Activated T-helper 17 cell treated with anti-CD3 and anti-CD28 coated beads, Interleukin-2, amount 50 U/mL, for 72 hours (primary cell): ENCODE measurements at regions not wholly inside any gene's neighbourhood (a gene's known extent, or its start where the extent isn't known, plus 50 kb on each side); places are given as distances from the start of the nearest gene placed in this dataset.

Experiments
- ATAC-seq: fragments of 150-1000 bp; cut with Tn5 transposase; replicated peaks from 2 replicates; pipeline ENCODE4 v1.10.0; 2021; ENCODE audit warnings: mild to moderate bottlenecking, moderate library complexity
- H3K27ac Mint-ChIP-seq: one replicate; pipeline ENCODE4 v1.8.0; 2022; ENCODE audit warnings: mixed read lengths
- H3K27me3 Mint-ChIP-seq: one replicate; pipeline ENCODE4 v1.8.0; 2022; ENCODE audit warnings: mixed read lengths
- H3K36me3 Mint-ChIP-seq: one replicate; pipeline ENCODE4 v1.8.0; 2022; ENCODE audit warnings: low read depth, mild to moderate bottlenecking, mixed read lengths
- H3K4me1 Mint-ChIP-seq: one replicate; pipeline ENCODE4 v1.8.0; 2022; ENCODE audit warnings: mixed read lengths
- H3K4me3 Mint-ChIP-seq: one replicate; pipeline ENCODE4 v1.8.0; 2022; ENCODE audit warnings: mild to moderate bottlenecking, mixed read lengths
- H3K9me3 Mint-ChIP-seq: one replicate; pipeline ENCODE4 v1.8.0; 2022; ENCODE audit warnings: mixed read lengths

- Mint-ChIP-seq H3K9me3 (no peaks in the 10 kb centered on the region), H3K27ac (no peak overlapping the region), H3K4me1 (no peaks in the 10 kb centered on the region), H3K36me3 (no peaks in the 10 kb centered on the region), H3K4me3 (no peak overlapping the region), H3K27me3 (peaks cover 4% of the 10 kb centered on the region)
- no peak for ATAC-seq
These were observed 70.1 kb upstream of the KRR1 start for GRCh38 chr12:75581515-75581914.

DNA sequence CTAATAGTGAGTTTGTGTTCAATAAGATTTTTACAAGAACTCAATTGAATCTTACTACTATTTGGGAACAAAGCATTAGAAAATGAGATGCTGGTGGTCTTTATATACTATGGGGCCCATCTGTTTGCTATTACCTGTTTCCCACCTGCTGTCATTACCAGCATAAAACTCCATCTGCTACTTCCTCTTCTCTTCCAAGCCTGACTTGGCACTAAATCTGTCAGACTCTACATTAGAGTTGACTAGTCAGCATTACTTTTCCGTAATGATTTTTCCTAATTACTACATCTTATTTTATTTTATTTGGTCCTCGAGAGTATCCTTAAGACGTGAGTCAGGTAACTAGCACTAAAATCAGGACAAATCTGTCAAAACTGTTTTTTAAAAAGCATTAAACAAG lies 68.1 kb upstream of the KRR1 start:
- Mint-ChIP-seq H3K27ac (no peak overlapping the region), H3K4me3 (no peak overlapping the region), H3K4me1 (no peaks in the 10 kb centered on the region), H3K9me3 (no peaks in the 10 kb centered on the region), H3K36me3 (no peaks in the 10 kb centered on the region), H3K27me3 (no peaks in the 10 kb centered on the region)
- ATAC-seq = no peak

DNA sequence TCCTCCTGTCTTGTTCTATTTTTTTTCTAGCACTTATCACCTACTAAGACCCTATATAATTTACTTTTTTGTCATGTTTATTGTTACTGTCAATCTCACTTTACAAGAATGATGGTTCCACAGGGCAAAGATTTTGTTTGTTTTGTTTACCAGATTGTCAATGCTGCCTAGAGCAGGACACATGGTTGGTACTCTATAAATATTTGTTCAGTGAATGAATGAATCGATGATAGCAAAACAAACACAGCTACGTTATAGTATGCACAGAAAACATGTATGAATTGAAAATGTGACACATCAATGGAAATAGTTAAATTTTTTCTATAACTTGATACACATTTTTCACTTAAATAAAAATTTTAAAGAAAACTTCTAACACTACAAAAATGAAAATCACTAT lies 67.1 kb upstream of the KRR1 start:
- Mint-ChIP-seq H3K27me3 (no peaks in the 10 kb centered on the region), H3K27ac (no peak overlapping the region), H3K36me3 (no peaks in the 10 kb centered on the region), H3K9me3 (no peaks in the 10 kb centered on the region), H3K4me3 (no peak overlapping the region), H3K4me1 (no peaks in the 10 kb centered on the region)
- ATAC-seq = no peak

- Mint-ChIP-seq H3K9me3 (no peaks in the 10 kb centered on the region), H3K4me3 (no peak overlapping the region), H3K4me1 (no peaks in the 10 kb centered on the region), H3K27ac (no peak overlapping the region), H3K36me3 (no peaks in the 10 kb centered on the region), H3K27me3 (no peaks in the 10 kb centered on the region)
- ATAC-seq = no peak
These were observed 66.4 kb upstream of the KRR1 start for GRCh38 chr12:75577812-75578211.

DNA sequence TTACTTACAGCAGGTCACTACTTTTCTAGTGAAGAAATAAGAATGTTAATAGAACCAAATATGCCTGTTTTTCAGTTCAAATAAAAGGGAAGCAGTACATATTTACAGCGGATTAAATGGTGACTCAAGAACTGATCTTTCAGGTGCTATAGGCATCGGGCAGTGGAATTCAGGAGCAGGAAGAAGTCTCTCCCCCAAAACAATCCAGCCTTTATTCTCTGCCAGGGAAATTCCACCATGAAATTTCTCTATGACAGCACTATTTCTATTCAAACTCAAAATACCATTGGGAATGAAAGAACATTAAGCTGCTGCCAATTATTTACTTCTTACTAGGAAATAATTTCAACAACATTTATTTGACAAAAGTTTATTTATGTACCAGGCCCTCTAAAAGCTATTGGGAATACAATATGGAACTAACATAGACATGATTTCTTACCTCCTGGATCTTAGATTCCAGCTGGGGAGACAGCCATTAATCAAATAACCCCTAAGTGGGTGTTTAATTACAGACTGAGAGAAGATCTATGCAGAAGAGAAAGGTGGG lies 60.3 kb upstream of the KRR1 start:
- no peak for ATAC-seq
- no peak overlapping the region for H3K27ac Mint-ChIP-seq
- H3K9me3 Mint-ChIP-seq = no peaks in the 10 kb centered on the region
- no peaks in the 10 kb centered on the region for H3K4me1 Mint-ChIP-seq
- peaks cover 6% of the 10 kb centered on the region for H3K27me3 Mint-ChIP-seq
- H3K4me3 Mint-ChIP-seq = no peak overlapping the region
- no peaks in the 10 kb centered on the region for H3K36me3 Mint-ChIP-seq

- no peak overlapping the region for H3K27ac Mint-ChIP-seq
- H3K4me1 Mint-ChIP-seq = no peaks in the 10 kb centered on the region
- H3K4me3 Mint-ChIP-seq = no peak overlapping the region
- ATAC-seq = no peak
- H3K9me3 Mint-ChIP-seq = no peaks in the 10 kb centered on the region
- peaks cover 6% of the 10 kb centered on the region for H3K27me3 Mint-ChIP-seq
- H3K36me3 Mint-ChIP-seq = no peaks in the 10 kb centered on the region
These were observed 59.8 kb upstream of the KRR1 start for GRCh38 chr12:75571204-75571603.

GRCh38 chr12:75568801-75569200 lies 57.4 kb upstream of the KRR1 start:
- ATAC-seq = no peak
- H3K9me3 Mint-ChIP-seq = no peaks in the 10 kb centered on the region
- H3K36me3 Mint-ChIP-seq = no peaks in the 10 kb centered on the region
- no peak overlapping the region for H3K4me3 Mint-ChIP-seq
- H3K27ac Mint-ChIP-seq = no peak overlapping the region
- no peaks in the 10 kb centered on the region for H3K4me1 Mint-ChIP-seq
- H3K27me3 Mint-ChIP-seq = peaks cover 10% of the 10 kb centered on the region

GRCh38 chr12:75568393-75568792 lies 57.0 kb upstream of the KRR1 start:
- no peak for ATAC-seq
- no peak overlapping the region for H3K27ac Mint-ChIP-seq
- H3K27me3 Mint-ChIP-seq = peaks cover 10% of the 10 kb centered on the region
- no peaks in the 10 kb centered on the region for H3K36me3 Mint-ChIP-seq
- no peak overlapping the region for H3K4me3 Mint-ChIP-seq
- no peaks in the 10 kb centered on the region for H3K9me3 Mint-ChIP-seq
- H3K4me1 Mint-ChIP-seq = no peaks in the 10 kb centered on the region

DNA sequence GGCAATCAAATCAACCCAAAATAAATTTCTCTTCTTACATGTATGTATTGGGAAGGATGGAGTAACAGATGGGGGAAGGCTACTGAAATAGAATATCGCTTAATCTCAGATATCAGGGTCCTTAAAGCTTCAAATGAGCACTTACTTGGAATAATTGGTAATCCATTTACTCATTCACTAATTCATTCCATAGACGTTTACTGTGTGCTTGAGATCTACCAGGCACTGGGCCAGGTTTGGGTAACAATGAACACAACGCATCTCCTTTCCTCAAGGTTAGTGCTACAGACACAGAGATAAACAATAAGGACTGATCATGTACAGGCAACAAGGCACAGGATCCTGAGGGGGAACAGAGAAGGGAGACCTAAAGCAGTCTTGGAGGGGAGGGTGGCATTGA lies 54.4 kb upstream of the KRR1 start:
- ATAC-seq = no peak
- Mint-ChIP-seq H3K27me3 (peaks cover 18% of the 10 kb centered on the region), H3K9me3 (no peaks in the 10 kb centered on the region), H3K4me3 (no peak overlapping the region), H3K4me1 (no peaks in the 10 kb centered on the region), H3K36me3 (no peaks in the 10 kb centered on the region), H3K27ac (no peak overlapping the region)

- Mint-ChIP-seq H3K9me3 (no peaks in the 10 kb centered on the region), H3K27me3 (peaks cover 18% of the 10 kb centered on the region), H3K4me1 (no peaks in the 10 kb centered on the region), H3K27ac (no peak overlapping the region), H3K4me3 (no peak overlapping the region), H3K36me3 (no peaks in the 10 kb centered on the region)
- ATAC-seq = no peak
These were observed 53.4 kb upstream of the KRR1 start for GRCh38 chr12:75564852-75565251.

DNA sequence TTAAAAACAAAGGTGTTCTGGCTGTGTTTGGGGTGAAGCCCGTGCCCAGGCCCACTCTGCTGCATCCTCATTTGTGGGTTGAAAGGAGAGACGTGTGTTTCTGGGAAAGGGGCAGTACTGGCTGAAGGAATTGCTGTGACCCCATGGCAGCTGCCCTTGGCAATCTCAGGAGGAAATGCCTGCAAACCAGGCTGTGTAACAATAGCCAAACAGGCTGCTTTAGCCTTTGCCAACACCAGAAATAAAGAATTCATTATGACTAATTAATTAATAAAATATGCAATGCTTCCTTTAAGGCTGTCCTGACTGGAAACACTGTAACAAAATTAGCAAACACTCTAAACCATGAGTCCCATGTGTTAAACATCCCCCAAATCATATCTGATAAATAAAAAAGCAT lies 53.0 kb upstream of the KRR1 start:
- Mint-ChIP-seq H3K9me3 (no peaks in the 10 kb centered on the region), H3K27me3 (peaks cover 18% of the 10 kb centered on the region), H3K4me3 (no peak overlapping the region), H3K4me1 (no peaks in the 10 kb centered on the region), H3K36me3 (no peaks in the 10 kb centered on the region), H3K27ac (no peak overlapping the region)
- ATAC-seq = no peak

GRCh38 chr12:75563351-75563750 lies 51.9 kb upstream of the KRR1 start:
- H3K36me3 Mint-ChIP-seq = no peaks in the 10 kb centered on the region
- ATAC-seq = no peak
- H3K9me3 Mint-ChIP-seq = no peaks in the 10 kb centered on the region
- no peaks in the 10 kb centered on the region for H3K4me1 Mint-ChIP-seq
- peaks cover 19% of the 10 kb centered on the region for H3K27me3 Mint-ChIP-seq
- no peak overlapping the region for H3K4me3 Mint-ChIP-seq
- no peak overlapping the region for H3K27ac Mint-ChIP-seq

DNA sequence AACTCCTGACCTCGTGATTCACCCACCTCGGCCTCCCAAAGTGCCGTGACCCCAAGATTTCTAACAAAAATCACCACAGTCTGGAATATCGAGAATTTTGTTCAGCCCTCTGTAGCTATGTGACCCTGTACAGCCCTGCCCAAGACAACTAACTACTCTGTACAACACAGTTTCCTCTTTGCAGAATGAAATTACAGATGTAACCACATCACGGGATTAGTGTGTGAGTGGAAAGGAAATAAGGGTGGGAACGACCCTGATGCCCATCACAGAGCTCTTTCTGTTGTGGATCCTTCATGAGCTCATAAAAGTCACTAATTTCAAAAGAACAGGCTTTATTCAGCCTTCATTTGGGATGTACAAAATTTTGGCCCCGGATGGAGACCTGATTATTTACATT lies 50.5 kb upstream of the KRR1 start:
- ATAC-seq = no peak
- H3K27me3 Mint-ChIP-seq = peaks cover 17% of the 10 kb centered on the region
- H3K4me1 Mint-ChIP-seq = no peaks in the 10 kb centered on the region
- no peaks in the 10 kb centered on the region for H3K36me3 Mint-ChIP-seq
- H3K4me3 Mint-ChIP-seq = no peak overlapping the region
- no peaks in the 10 kb centered on the region for H3K9me3 Mint-ChIP-seq
- H3K27ac Mint-ChIP-seq = no peak overlapping the region
